B cell (primary cell): ENCODE measurements at regions not wholly inside any gene's neighbourhood (a gene's known extent, or its start where the extent isn't known, plus 50 kb on each side); places are given as distances from the start of the nearest gene placed in this dataset.

Experiments
- ATAC-seq: fragments of 200-7000 bp; cut with Tn5 transposase; one replicate; pipeline ENCODE4 v1.10.0; 2021; ENCODE audit warnings: low read depth, mild to moderate bottlenecking, moderate number of reproducible peaks, moderate library complexity
- CTCF ChIA-PET: fragments of 350-600 bp; sonication (Branson Sonifier 250); formaldehyde crosslinking; loops from one replicate; lab custom pipeline; 2021; ENCODE audit warnings: antibody characterized with exemption, inconsistent platforms; lab: Charles Lee
- POLR2A ChIA-PET: fragments of 350-600 bp; sonication (Branson Sonifier 250); formaldehyde crosslinking; loops from one replicate; lab custom pipeline; 2021; ENCODE audit warnings: antibody characterized with exemption; lab: Charles Lee
- DNase-seq: peaks from one replicate; pipeline ENCODE4 v3.0.0; 2013
- H2AFZ ChIP-seq: 2 replicates; pipeline ENCODE4 v1.6.1; 2012; ENCODE audit warnings: mild to moderate bottlenecking, low read depth, low read length; ENCODE audit not compliant: insufficient read depth, poor library complexity, severe bottlenecking
- H3K27ac ChIP-seq, 2 donors: 1 replicate in 1 of 2; 2 replicates in 1 of 2; pipeline ENCODE4 v1.5.1; 2012 to 2013; ENCODE audit warnings: low read length in 2 of 2, mild to moderate bottlenecking in 2 of 2, moderate library complexity in 1 of 2
- H3K27me3 ChIP-seq, 4 experiments: fragments of 200-600 bp in 1 of 4; sonication (generic) in 1 of 4; replicated peaks in 1 of 4; 1 replicate in 2 of 4; 2 replicates in 2 of 4; pipeline versions ENCODE4 v1.6.1 to v1.7.0; 2013 to 2016; ENCODE audit warnings: low read length in 3 of 4, mild to moderate bottlenecking in 2 of 4, mixed read lengths in 1 of 4, moderate library complexity in 1 of 4; ENCODE audit not compliant: insufficient read depth in 4 of 4, control insufficient read depth in 3 of 4; ENCODE audit errors: control extremely low read depth in 1 of 4
- H3K36me3 ChIP-seq, 2 experiments: replicated peaks in 1 of 2; 1 replicate in 1 of 2; 2 replicates in 1 of 2; pipeline versions ENCODE4 v1.6.1 to v1.7.1; 2013; ENCODE audit warnings: low read length in 1 of 2; ENCODE audit not compliant: insufficient read depth in 2 of 2, control insufficient read depth in 1 of 2; ENCODE audit errors: control extremely low read depth in 1 of 2, extremely low read depth in 1 of 2
- H3K4me1 ChIP-seq, 2 donors: fragments of 200-600 bp in 1 of 2; sonication (generic) in 1 of 2; 1 replicate in 1 of 2; 2 replicates in 1 of 2; pipeline versions ENCODE4 v1.5.1 to v1.6.1; 2013 to 2017; ENCODE audit warnings: low read length in 2 of 2; ENCODE audit not compliant: control insufficient read depth in 2 of 2, insufficient read depth in 2 of 2
- H3K4me2 ChIP-seq: replicated peaks from 2 replicates; pipeline ENCODE3; 2012; ENCODE audit warnings: mild to moderate bottlenecking, low read depth, low read length; ENCODE audit not compliant: poor library complexity, severe bottlenecking
- H3K4me3 ChIP-seq, 5 experiments: fragments of 200-600 bp in 1 of 5; sonication (generic) in 1 of 5; 1 replicate in 3 of 5; 2 replicates in 2 of 5; pipeline versions ENCODE4 v1.5.1 to v1.7.0; 2011 to 2016; ENCODE audit warnings: low read length in 4 of 5, mild to moderate bottlenecking in 4 of 5, low read depth in 2 of 5, control low read depth in 1 of 5, moderate library complexity in 1 of 5; ENCODE audit not compliant: insufficient read depth in 1 of 5; ENCODE audit errors: control extremely low read depth in 1 of 5, extremely low read depth in 1 of 5
- H3K79me2 ChIP-seq: fragments of 200-600 bp; sonication (generic); one replicate; pipeline ENCODE4 v1.6.0; 2016; ENCODE audit warnings: low read length; ENCODE audit not compliant: control insufficient read depth, insufficient read depth
- H3K9ac ChIP-seq: fragments of 200-600 bp; sonication (generic); 2 replicates; pipeline ENCODE4 v1.6.1; 2017; ENCODE audit warnings: mild to moderate bottlenecking, low read length, moderate library complexity
- H3K9me3 ChIP-seq, 3 donors: one replicate each; pipeline versions ENCODE4 v1.6.1 to v1.7.1; 2013; ENCODE audit warnings: low read length in 2 of 3; ENCODE audit not compliant: control insufficient read depth in 2 of 3, insufficient read depth in 1 of 3; ENCODE audit errors: control extremely low read depth in 1 of 3
- H4K20me1 ChIP-seq: 2 replicates; pipeline ENCODE4 v1.6.0; 2012; ENCODE audit warnings: mild to moderate bottlenecking, low read length; ENCODE audit not compliant: insufficient read depth, control insufficient read depth, poor library complexity, severe bottlenecking
- H3K27ac Mint-ChIP-seq: one replicate; pipeline ENCODE4 v1.8.0; 2021; ENCODE audit warnings: mixed read lengths
- H3K27me3 Mint-ChIP-seq: one replicate; pipeline ENCODE4 v1.8.0; 2021; ENCODE audit warnings: mixed read lengths
- H3K4me1 Mint-ChIP-seq: one replicate; pipeline ENCODE4 v1.8.0; 2021; ENCODE audit warnings: mixed read lengths
- H3K4me3 Mint-ChIP-seq: one replicate; pipeline ENCODE4 v1.8.0; 2021; ENCODE audit warnings: mixed read lengths
- H3K9me3 Mint-ChIP-seq: one replicate; pipeline ENCODE4 v1.8.0; 2022; ENCODE audit warnings: mixed read lengths; ENCODE audit not compliant: insufficient read depth
- EZH2 ChIP-seq: IDR thresholded peaks from 2 replicates; pipeline ENCODE4 v1.6.1; 2012; ENCODE audit warnings: borderline replicate concordance, low read depth, mild to moderate bottlenecking, moderate library complexity, low read length; ENCODE audit not compliant: insufficient read depth, poor library complexity, severe bottlenecking
- WGBS: methylation state at CpG from one replicate; pipeline ENCODE4 v1.1.5; 2013; ENCODE audit warnings: missing lambda C conversion rate; ENCODE audit not compliant: insufficient coverage; 5-methylcytosine and 5-hydroxymethylcytosine counted together
- intact Hi-C: fragments of 100-400 bp; cut with micrococcal nuclease; formaldehyde crosslinking; loops from one replicate; pipeline ENCODE4 v1.10.0; 2022
- TF ChIP-seq, protein P1 (sequence below): fragments of 200-600 bp; IDR thresholded peaks from one replicate; pipeline ENCODE4 v1.8.0; 2022; ENCODE audit warnings: antibody characterized with exemption, mild to moderate bottlenecking

DNA sequence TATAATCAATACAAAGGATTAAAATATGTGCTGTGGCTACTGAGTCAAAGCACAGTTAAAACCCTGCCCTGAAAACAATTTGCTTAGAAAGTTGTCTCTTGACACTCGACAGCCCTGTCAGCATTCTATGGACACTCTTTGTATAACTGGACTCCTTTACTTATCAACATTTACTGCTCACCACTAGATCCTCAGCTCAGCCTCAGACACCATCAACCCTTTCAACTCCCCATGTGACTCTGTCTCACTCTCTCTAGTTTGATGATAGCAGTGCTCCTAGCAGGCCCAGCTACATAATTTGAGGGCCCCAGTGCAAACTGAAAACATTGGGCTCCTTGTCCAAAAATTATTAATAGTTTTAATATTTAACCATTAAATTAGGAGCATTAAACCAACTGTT, 181.8 kb downstream of the TENT5A start:
- Mint-ChIP-seq H3K9me3 (no peaks in the 10 kb centered on the region), H3K27ac (no peak overlapping the region), H3K4me1 (no peaks in the 10 kb centered on the region), H3K27me3 (no peaks in the 10 kb centered on the region), H3K4me3 (no peak overlapping the region)
- WGBS = 85% methylated on average over 1 of the region's 1 CpG
- ChIA-PET CTCF (no interaction called here), POLR2A (no interaction called here)
- H3K27me3 ChIP-seq = no peaks in the 10 kb centered on the region
- TF ChIP-seq EZH2 = no peak
- TF ChIP-seq, protein P1, sequence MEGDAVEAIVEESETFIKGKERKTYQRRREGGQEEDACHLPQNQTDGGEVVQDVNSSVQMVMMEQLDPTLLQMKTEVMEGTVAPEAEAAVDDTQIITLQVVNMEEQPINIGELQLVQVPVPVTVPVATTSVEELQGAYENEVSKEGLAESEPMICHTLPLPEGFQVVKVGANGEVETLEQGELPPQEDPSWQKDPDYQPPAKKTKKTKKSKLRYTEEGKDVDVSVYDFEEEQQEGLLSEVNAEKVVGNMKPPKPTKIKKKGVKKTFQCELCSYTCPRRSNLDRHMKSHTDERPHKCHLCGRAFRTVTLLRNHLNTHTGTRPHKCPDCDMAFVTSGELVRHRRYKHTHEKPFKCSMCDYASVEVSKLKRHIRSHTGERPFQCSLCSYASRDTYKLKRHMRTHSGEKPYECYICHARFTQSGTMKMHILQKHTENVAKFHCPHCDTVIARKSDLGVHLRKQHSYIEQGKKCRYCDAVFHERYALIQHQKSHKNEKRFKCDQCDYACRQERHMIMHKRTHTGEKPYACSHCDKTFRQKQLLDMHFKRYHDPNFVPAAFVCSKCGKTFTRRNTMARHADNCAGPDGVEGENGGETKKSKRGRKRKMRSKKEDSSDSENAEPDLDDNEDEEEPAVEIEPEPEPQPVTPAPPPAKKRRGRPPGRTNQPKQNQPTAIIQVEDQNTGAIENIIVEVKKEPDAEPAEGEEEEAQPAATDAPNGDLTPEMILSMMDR = no peak
- H2AFZ ChIP-seq = no peak overlapping the region
- H3K4me2 ChIP-seq = no peak overlapping the region
- no peaks in the 10 kb centered on the region for H3K79me2 ChIP-seq
- intact Hi-C loops = no loop called here
- no peaks in the 10 kb centered on the region for H3K4me1 ChIP-seq
- no peak overlapping the region for H3K27ac ChIP-seq
- H3K9me3 ChIP-seq = no peaks in the 10 kb centered on the region
- DNase-seq (no peak), ATAC-seq (no peak)
- H3K36me3 ChIP-seq = no peaks in the 10 kb centered on the region
- no peak overlapping the region for H3K9ac ChIP-seq
- no peak overlapping the region for H3K4me3 ChIP-seq
- H4K20me1 ChIP-seq = no peaks in the 10 kb centered on the region

- H3K4me3 Mint-ChIP-seq = no peak overlapping the region
- Histone ChIP-seq H3K4me1 (no peaks in the 10 kb centered on the region), H3K27ac (no peak overlapping the region), H3K79me2 (no peaks in the 10 kb centered on the region), H3K4me3 (no peak overlapping the region), H3K27me3 (no peaks in the 10 kb centered on the region), H3K9me3 (no peaks in the 10 kb centered on the region), H2AFZ (no peak overlapping the region), H4K20me1 (no peaks in the 10 kb centered on the region), H3K36me3 (no peaks in the 10 kb centered on the region), H3K9ac (no peak overlapping the region), H3K4me2 (no peak overlapping the region)
- no peaks in the 10 kb centered on the region for H3K27me3 Mint-ChIP-seq
- intact Hi-C loops = no loop called here
- TF ChIP-seq EZH2 = no peak
- TF ChIP-seq, protein P1 = no peak
- H3K4me1 Mint-ChIP-seq = no peaks in the 10 kb centered on the region
- 50% methylated on average over 1 of the region's 2 CpGs for WGBS
- H3K9me3 Mint-ChIP-seq = no peaks in the 10 kb centered on the region
- H3K27ac Mint-ChIP-seq = no peak overlapping the region
- CTCF ChIA-PET = no interaction called here
- ATAC-seq (no peak), DNase-seq (no peak)
- POLR2A ChIA-PET = no interaction called here
Observed at GRCh38 chr6:81568973-81569372, 183.5 kb downstream of the TENT5A start.
